ENCODE measurements at regions not wholly inside any gene's neighbourhood (a gene's known extent, or its start where the extent isn't known, plus 50 kb on each side); places are given as distances from the start of the nearest gene placed in this dataset.

GRCh38 chr16:60405286-60405685 is 1631.0 kb downstream of the CDH8 start:
- no peak for TF ChIP-seq CTCF (IDR thresholded peaks at IDR 0.05)
- TF ChIP-seq POLR2A (IDR thresholded peaks at IDR 0.05), result no peak

Data from ovary (tissue), 3 donors.